ENCODE measurements at regions not wholly inside any gene's neighbourhood (a gene's known extent, or its start where the extent isn't known, plus 50 kb on each side); places are given as distances from the start of the nearest gene placed in this dataset.

GRCh38 chr4:111712093-111712677 lies 433.1 kb upstream of the FAM241A start:
- H3K36me3 ChIP-seq (replicated peaks; ENCODE audit: control insufficient read depth, insufficient read depth, low read length), result no peaks in the 10 kb centered on the region
- H3K4me3 ChIP-seq (ENCODE audit: insufficient read depth, low read depth, low read length), result no peak overlapping the region
- no peaks in the 10 kb centered on the region for H3K27me3 ChIP-seq (ENCODE audit: control insufficient read depth, insufficient read depth, low read length)
- no peak for DNase-seq

DNA sequence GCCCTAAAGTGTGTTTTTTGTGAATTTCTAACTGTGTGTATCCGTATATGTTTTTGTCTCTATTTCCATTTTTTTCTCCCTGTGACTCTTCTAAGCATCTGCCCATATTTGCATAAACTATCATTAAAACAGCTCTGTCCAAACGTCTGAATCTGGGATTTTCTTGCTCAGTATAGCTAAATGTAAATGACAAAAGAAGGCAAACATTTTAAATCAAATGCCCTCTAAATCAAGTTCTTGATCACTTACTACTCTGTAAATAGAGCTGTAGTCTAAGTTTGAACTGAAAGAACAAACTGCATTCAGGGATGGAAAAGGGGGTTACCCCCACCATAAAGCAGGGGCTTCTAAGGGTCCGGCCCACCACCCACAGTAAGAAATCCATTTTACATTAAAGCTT lies 432.0 kb upstream of the FAM241A start:
- DNase-seq, result no peak
- no peaks in the 10 kb centered on the region for H3K36me3 ChIP-seq (replicated peaks; ENCODE audit: control insufficient read depth, insufficient read depth, low read length)
- H3K4me3 ChIP-seq (ENCODE audit: insufficient read depth, low read depth, low read length), result no peak overlapping the region
- H3K27me3 ChIP-seq (ENCODE audit: control insufficient read depth, insufficient read depth, low read length), result no peaks in the 10 kb centered on the region

DNA sequence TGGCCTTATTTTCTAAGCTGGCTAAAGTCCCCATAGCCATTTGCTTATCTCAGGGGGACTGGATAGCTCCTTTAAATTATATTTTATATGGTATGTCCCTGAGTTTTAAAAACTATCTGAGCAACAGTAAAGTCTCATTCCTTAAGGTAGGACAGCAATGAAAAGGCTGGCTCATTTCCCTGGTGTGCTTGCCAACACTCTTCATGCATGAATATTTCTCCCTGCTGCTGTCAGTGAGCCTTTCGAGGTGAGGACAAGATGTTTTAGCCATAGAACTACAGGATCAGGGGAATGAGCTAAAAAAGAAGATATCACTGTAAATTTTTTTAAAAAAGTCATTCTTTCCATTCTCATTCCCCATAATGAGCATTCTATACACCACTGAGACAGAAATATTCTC lies 427.3 kb upstream of the FAM241A start:
- no peak for DNase-seq
- no peaks in the 10 kb centered on the region for H3K36me3 ChIP-seq (replicated peaks; ENCODE audit: control insufficient read depth, insufficient read depth, low read length)
- no peak overlapping the region for H3K4me3 ChIP-seq (ENCODE audit: insufficient read depth, low read depth, low read length)
- no peaks in the 10 kb centered on the region for H3K27me3 ChIP-seq (ENCODE audit: control insufficient read depth, insufficient read depth, low read length)

DNA sequence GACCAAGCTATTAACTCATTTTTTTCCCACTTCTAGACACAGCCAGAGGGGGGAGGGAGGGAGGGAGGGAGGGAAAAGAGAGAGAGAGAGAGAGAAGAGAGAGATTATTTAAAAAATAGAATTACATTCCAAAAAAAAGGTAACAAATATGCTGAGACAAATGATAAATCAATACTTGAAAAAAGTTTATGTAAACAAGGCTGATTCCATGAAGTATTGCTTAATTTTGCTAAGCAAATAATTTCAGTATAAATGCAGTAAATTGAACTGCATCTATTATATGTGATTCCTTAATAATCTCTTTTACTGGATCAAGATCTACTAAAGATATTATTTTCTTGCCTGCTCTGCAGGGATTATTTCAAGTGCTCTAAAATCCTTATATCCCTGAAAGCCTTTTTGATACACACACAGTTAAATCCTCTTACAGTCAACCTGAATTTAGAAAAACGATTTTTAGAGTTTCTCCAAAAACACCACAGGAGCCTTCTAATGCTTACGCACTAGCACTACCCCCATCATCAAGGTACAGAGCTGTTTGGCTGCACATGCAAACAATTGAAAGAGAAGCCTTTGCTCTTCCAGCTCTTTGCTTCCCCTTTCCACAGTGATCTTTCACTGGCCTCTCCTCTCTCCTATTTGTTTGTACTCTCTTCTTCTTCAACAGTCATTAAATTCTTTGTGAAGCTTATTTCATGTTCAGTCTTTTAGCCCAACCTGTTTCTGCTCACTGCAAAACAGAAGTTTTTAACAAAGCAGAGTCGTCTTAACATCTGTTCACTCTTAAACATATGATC lies 426.3 kb upstream of the FAM241A start:
- DNase-seq, result no peak
- Histone ChIP-seq H3K4me3 (ENCODE audit: insufficient read depth, low read depth, low read length) (no peak overlapping the region), H3K36me3 (replicated peaks; ENCODE audit: control insufficient read depth, insufficient read depth, low read length) (no peaks in the 10 kb centered on the region), H3K27me3 (ENCODE audit: control insufficient read depth, insufficient read depth, low read length) (no peaks in the 10 kb centered on the region)

DNA sequence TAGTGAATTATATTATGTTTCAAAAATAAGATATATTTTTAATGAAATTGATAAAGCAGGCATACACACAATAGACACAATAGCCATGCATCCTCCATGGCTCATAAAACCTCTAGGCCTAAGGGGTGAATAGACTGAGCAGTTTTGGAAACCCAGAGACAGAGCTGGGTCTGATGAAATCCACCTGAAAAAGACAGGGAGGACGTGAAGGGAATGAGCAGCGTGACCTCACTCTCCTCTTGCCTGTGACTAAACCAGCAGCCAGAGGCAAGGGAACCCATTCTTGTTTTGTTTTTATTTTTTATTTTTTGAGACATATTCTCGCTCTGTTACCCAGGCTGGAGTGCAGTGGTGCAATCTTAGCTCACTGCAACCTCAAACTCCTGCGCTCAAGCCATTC lies 424.4 kb upstream of the FAM241A start:
- DNase-seq, result no peak
- H3K27me3 ChIP-seq (ENCODE audit: control insufficient read depth, insufficient read depth, low read length), result no peaks in the 10 kb centered on the region
- H3K4me3 ChIP-seq (ENCODE audit: insufficient read depth, low read depth, low read length), result no peak overlapping the region

GRCh38 chr4:111722213-111722720 lies 423.0 kb upstream of the FAM241A start:
- Histone ChIP-seq H3K36me3 (replicated peaks; ENCODE audit: control insufficient read depth, insufficient read depth, low read length) (no peaks in the 10 kb centered on the region), H3K4me3 (ENCODE audit: insufficient read depth, low read depth, low read length) (no peak overlapping the region), H3K27me3 (ENCODE audit: control insufficient read depth, insufficient read depth, low read length) (no peaks in the 10 kb centered on the region)
- no peak for DNase-seq

More for the DNA sequence above, 424.4 kb upstream of the FAM241A start:
- H3K36me3 ChIP-seq (replicated peaks; ENCODE audit: control insufficient read depth, insufficient read depth, low read length), result no peaks in the 10 kb centered on the region

DNA sequence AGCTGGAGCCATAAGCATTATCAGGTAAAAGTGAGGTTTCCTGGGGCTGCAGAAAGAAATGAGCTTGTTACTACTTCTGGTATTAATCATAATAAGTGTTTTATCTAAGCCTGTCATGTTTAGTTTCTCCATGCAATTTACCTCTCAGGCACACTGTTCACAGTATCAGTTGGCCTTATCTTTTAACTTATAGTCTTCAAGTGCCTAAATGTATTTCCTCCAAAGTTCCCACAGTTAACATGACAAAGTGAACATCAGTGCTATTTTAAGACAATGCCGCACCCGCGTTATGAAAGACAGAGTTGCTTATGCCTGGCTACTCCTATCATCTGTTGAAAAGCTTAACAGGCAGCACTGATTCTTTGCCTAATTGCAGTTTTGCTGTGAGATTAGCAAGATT lies 408.7 kb upstream of the FAM241A start:
- H3K36me3 ChIP-seq (replicated peaks; ENCODE audit: control insufficient read depth, insufficient read depth, low read length), result no peaks in the 10 kb centered on the region
- no peak overlapping the region for H3K4me3 ChIP-seq (ENCODE audit: insufficient read depth, low read depth, low read length)
- no peak for DNase-seq

GRCh38 chr4:111744847-111745246 lies 400.4 kb upstream of the FAM241A start:
- H3K27me3 ChIP-seq (ENCODE audit: control insufficient read depth, insufficient read depth, low read length), result no peaks in the 10 kb centered on the region
- DNase-seq, result no peak
- no peak overlapping the region for H3K4me3 ChIP-seq (ENCODE audit: insufficient read depth, low read depth, low read length)
- H3K36me3 ChIP-seq (replicated peaks; ENCODE audit: control insufficient read depth, insufficient read depth, low read length), result no peaks in the 10 kb centered on the region

More for the DNA sequence above, 408.7 kb upstream of the FAM241A start:
- no peaks in the 10 kb centered on the region for H3K27me3 ChIP-seq (ENCODE audit: control insufficient read depth, insufficient read depth, low read length)

DNA sequence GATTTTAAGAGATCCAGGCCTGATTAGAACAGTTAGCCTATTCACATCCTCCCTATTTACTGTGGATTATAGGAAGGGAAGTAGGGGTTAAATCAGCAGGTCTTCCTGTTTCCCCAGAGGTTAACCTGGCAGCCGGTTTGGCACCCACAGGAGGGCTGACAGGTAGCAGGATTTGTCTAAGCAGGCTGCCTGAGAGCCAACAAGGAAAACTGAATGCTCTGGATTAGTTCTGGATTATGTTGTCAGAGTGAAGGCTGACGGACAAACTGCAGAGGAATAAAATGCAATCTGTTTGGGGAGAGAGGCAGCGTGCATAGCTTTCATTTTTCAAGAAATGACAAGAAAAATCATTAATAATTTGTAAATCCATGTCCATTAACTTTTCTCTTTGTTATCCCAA lies 397.1 kb upstream of the FAM241A start:
- no peak overlapping the region for H3K4me3 ChIP-seq (ENCODE audit: insufficient read depth, low read depth, low read length)
- H3K36me3 ChIP-seq (replicated peaks; ENCODE audit: control insufficient read depth, insufficient read depth, low read length), result no peaks in the 10 kb centered on the region
- no peaks in the 10 kb centered on the region for H3K27me3 ChIP-seq (ENCODE audit: control insufficient read depth, insufficient read depth, low read length)
- no peak for DNase-seq

DNA sequence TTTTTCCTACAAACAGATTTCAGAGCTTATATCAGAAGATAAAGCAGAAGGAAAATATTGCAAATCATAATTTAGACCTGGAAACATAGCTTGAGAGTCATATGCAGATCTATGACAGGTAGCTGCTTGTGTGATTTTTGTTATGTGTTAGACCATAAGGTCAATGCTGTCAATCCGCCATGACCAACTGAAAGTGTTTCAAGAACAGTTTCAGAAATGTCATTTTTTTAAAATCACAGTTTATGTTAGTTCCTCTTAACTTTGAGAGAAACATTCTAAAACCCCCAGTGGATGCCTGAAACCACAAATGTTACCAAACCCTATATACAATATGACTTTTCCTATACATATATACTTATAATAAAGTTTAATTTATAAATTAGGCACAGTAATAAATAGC lies 391.3 kb upstream of the FAM241A start:
- Histone ChIP-seq H3K36me3 (replicated peaks; ENCODE audit: control insufficient read depth, insufficient read depth, low read length) (no peaks in the 10 kb centered on the region), H3K27me3 (ENCODE audit: control insufficient read depth, insufficient read depth, low read length) (no peaks in the 10 kb centered on the region), H3K4me3 (ENCODE audit: insufficient read depth, low read depth, low read length) (no peak overlapping the region)
- DNase-seq, result no peak

DNA sequence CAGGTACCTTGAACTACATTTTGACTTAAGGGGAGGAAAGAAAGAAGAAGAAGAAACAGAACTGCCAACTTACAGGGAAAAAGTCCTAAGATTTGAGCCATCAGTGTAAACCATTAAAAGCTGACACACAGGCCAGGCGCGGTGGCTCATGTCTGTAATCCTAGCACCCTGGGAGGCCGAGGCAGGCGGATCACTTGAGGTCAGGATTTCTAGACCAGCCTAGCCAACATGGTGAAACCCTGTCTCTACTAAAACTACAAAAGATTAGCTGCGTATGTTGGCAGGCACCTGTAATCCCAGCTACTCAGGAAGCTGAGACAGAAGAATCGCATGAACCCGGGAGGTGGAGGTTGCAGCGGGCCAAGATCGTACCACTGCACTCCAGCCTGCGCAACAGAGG lies 389.7 kb upstream of the FAM241A start:
- H3K4me3 ChIP-seq (ENCODE audit: insufficient read depth, low read depth, low read length), result no peak overlapping the region
- H3K36me3 ChIP-seq (replicated peaks; ENCODE audit: control insufficient read depth, insufficient read depth, low read length), result no peaks in the 10 kb centered on the region
- no peak for DNase-seq
- H3K27me3 ChIP-seq (ENCODE audit: control insufficient read depth, insufficient read depth, low read length), result no peaks in the 10 kb centered on the region

DNA sequence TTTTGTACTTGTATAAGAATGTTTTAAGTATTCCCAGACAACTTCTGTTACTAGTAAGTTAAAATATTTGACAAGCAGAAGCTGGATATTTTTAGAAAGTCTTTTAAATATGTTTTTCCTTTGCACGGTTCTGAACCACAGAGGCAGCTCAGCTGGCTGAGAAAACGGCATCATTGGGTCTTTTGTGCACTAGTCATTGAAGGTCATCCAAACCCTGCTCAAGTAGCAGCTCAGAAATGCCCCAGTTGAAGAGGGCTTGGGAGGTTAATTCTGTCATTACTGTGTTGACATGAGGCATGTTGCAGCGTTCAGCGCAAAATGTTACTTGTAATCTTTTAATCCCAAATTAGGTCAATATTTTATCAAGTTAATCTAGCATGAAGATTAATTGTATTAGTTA lies 383.7 kb upstream of the FAM241A start:
- Histone ChIP-seq H3K36me3 (replicated peaks; ENCODE audit: control insufficient read depth, insufficient read depth, low read length) (no peaks in the 10 kb centered on the region), H3K27me3 (ENCODE audit: control insufficient read depth, insufficient read depth, low read length) (no peaks in the 10 kb centered on the region), H3K4me3 (ENCODE audit: insufficient read depth, low read depth, low read length) (no peak overlapping the region)
- no peak for DNase-seq

- H3K4me3 ChIP-seq (ENCODE audit: insufficient read depth, low read depth, low read length), result no peak overlapping the region
- H3K27me3 ChIP-seq (ENCODE audit: control insufficient read depth, insufficient read depth, low read length), result no peaks in the 10 kb centered on the region
- DNase-seq, result no peak
These were observed 374.7 kb upstream of the FAM241A start for GRCh38 chr4:111770514-111770913.

GRCh38 chr4:111773858-111774257 lies 371.4 kb upstream of the FAM241A start:
- no peak for DNase-seq
- Histone ChIP-seq H3K27me3 (ENCODE audit: control insufficient read depth, insufficient read depth, low read length) (no peaks in the 10 kb centered on the region), H3K4me3 (ENCODE audit: insufficient read depth, low read depth, low read length) (no peak overlapping the region), H3K36me3 (replicated peaks; ENCODE audit: control insufficient read depth, insufficient read depth, low read length) (no peaks in the 10 kb centered on the region)

More at GRCh38 chr4:111770514-111770913, 374.7 kb upstream of the FAM241A start:
- no peaks in the 10 kb centered on the region for H3K36me3 ChIP-seq (replicated peaks; ENCODE audit: control insufficient read depth, insufficient read depth, low read length)

- Histone ChIP-seq H3K4me3 (ENCODE audit: insufficient read depth, low read depth, low read length) (no peak overlapping the region), H3K36me3 (replicated peaks; ENCODE audit: control insufficient read depth, insufficient read depth, low read length) (no peaks in the 10 kb centered on the region), H3K27me3 (ENCODE audit: control insufficient read depth, insufficient read depth, low read length) (no peaks in the 10 kb centered on the region)
- DNase-seq, result no peak
These were observed 369.5 kb upstream of the FAM241A start for GRCh38 chr4:111775556-111776297.
